ENCODE measurements at regions not wholly inside any gene's neighbourhood (a gene's known extent, or its start where the extent isn't known, plus 50 kb on each side); places are given as distances from the start of the nearest gene placed in this dataset.

DNA sequence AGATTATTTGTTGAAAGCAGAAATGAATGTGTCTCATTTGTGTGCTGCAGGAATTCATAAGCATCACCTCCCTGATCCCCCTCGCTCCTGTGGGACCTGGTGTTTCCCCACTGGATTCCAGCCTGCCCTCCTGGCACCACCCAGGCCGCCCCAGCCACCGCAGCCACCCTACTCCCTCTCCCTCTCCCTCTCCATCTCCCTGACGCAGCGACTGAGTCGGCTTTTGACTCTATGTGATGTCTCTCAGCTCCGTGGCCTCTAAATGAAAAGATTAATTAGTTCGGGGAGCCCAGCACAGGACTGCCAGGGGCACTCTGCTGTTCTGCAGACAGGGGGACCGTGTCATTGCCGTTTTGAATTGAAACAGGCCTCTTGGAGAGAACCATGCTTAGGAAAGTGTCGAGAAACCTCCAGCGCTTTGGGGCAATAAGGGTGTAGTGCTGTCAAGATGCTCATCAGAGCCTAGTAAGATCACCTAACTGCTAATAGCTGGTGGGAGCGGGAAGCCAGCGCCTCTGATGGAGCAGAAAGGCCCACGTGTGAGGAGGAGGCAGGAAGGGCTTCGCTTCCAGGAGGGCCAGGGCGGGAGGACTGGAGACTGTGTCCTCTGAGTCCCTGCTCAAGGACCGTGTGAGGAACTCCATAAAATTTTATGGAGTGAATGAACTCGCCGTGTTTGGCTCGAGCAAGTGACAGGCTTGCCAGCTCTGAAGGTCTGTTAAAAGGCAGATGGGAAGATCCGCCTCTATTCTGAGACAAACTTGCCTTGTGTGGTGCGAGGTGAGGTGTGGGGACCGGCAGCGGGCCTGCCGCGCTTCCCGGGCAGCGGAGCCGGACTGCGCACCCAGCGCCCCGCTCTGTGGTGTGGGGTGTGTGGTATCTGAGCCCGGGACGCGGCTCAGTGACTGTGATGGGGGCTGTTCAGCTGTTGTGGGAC, 157.4 kb upstream of the C14orf180 start:
- Histone ChIP-seq H3K27me3 (ENCODE audit: control insufficient read depth, insufficient read depth, low read length) (peaks cover 14% of the 10 kb centered on the region), H3K36me3 (ENCODE audit: control insufficient read depth, insufficient read depth, low read length) (no peaks in the 10 kb centered on the region), H3K9me3 (replicated peaks; ENCODE audit: control insufficient read depth, low read depth, low read length) (no peaks in the 10 kb centered on the region), H3K4me1 (ENCODE audit: control insufficient read depth, insufficient read depth, low read length) (peaks cover 43% of the 10 kb centered on the region), H3K4me3 (ENCODE audit: low read length) (no peak overlapping the region), H3K27ac (ENCODE audit: low read length) (no peak overlapping the region)
- 36% methylated on average over 24 of the region's 36 CpGs for WGBS (ENCODE audit: insufficient coverage)
- DNase-seq = peak; percentile 74

DNA sequence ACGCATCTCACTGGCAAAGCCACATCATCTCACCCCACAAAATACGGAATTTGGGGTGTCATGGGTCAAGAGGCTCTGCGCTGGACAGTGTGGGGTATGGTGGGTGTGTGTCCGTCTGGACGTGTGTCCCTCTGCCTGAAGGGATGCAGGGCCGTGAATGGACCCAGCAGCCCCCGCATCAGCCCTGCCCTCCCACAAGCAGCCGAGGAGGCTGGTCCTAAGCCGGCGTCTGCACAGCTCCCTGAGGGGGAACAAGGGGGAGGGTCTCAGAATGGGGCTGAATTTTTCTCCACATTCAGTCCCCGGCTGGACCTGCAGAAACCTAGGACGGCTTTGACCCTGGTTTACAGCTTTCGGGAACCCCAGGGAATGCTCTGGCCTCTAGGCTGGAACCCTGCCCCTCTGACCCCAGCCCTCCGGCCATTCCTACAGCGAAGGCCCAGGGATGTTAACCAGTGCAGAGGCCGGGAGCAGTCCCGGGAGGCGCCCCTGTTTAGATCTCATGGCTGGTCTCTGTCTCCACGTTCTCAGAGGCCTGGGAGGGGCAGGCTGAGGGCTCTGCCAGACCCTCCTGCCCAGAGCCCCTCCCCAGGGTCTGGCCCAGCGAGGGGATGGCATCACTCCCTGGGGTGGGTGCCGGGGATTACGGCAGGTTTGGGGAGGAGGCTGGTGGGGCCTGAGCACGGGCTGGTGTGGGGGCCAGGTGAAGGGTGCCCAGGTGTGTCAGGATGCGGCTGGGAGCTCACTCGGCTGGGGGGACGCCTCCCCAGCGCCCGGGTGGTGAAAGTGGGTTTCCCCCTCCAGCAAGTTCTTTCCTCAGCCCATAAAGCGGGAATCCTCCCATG, 156.5 kb upstream of the C14orf180 start:
- Histone ChIP-seq H3K36me3 (ENCODE audit: control insufficient read depth, insufficient read depth, low read length) (no peaks in the 10 kb centered on the region), H3K4me1 (ENCODE audit: control insufficient read depth, insufficient read depth, low read length) (peaks cover 43% of the 10 kb centered on the region)
- 30% methylated on average over 15 of the region's 29 CpGs for WGBS (ENCODE audit: insufficient coverage)

GRCh38 chr14:104423701-104424405, 155.7 kb upstream of the C14orf180 start:
- Histone ChIP-seq H3K4me3 (ENCODE audit: low read length) (no peak overlapping the region), H3K27ac (ENCODE audit: low read length) (no peak overlapping the region), H3K27me3 (ENCODE audit: control insufficient read depth, insufficient read depth, low read length) (peaks cover 17% of the 10 kb centered on the region), H3K9me3 (replicated peaks; ENCODE audit: control insufficient read depth, low read depth, low read length) (no peaks in the 10 kb centered on the region), H3K36me3 (ENCODE audit: control insufficient read depth, insufficient read depth, low read length) (no peaks in the 10 kb centered on the region), H3K4me1 (ENCODE audit: control insufficient read depth, insufficient read depth, low read length) (peaks cover 43% of the 10 kb centered on the region)
- 62% methylated on average over 15 of the region's 17 CpGs for WGBS (ENCODE audit: insufficient coverage)
- DNase-seq = peak; percentile 29

More for the DNA sequence above, 156.5 kb upstream of the C14orf180 start:
- Histone ChIP-seq H3K9me3 (replicated peaks; ENCODE audit: control insufficient read depth, low read depth, low read length) (no peaks in the 10 kb centered on the region), H3K27me3 (ENCODE audit: control insufficient read depth, insufficient read depth, low read length) (peaks cover 14% of the 10 kb centered on the region), H3K27ac (ENCODE audit: low read length) (no peak overlapping the region), H3K4me3 (ENCODE audit: low read length) (no peak overlapping the region)
- no peak for DNase-seq

- peak; percentile 89 for DNase-seq
- Histone ChIP-seq H3K4me3 (ENCODE audit: low read length) (no peak overlapping the region), H3K27me3 (ENCODE audit: control insufficient read depth, insufficient read depth, low read length) (peaks cover 23% of the 10 kb centered on the region), H3K9me3 (replicated peaks; ENCODE audit: control insufficient read depth, low read depth, low read length) (no peaks in the 10 kb centered on the region), H3K4me1 (ENCODE audit: control insufficient read depth, insufficient read depth, low read length) (peaks cover 43% of the 10 kb centered on the region), H3K27ac (ENCODE audit: low read length) (no peak overlapping the region), H3K36me3 (ENCODE audit: control insufficient read depth, insufficient read depth, low read length) (no peaks in the 10 kb centered on the region)
- 21% methylated on average over 20 of the region's 24 CpGs for WGBS (ENCODE audit: insufficient coverage)
These were observed 155.0 kb upstream of the C14orf180 start for GRCh38 chr14:104424406-104425072.

GRCh38 chr14:104425171-104425681, 154.3 kb upstream of the C14orf180 start:
- Histone ChIP-seq H3K4me3 (ENCODE audit: low read length) (no peak overlapping the region), H3K4me1 (ENCODE audit: control insufficient read depth, insufficient read depth, low read length) (peaks cover 43% of the 10 kb centered on the region)

DNA sequence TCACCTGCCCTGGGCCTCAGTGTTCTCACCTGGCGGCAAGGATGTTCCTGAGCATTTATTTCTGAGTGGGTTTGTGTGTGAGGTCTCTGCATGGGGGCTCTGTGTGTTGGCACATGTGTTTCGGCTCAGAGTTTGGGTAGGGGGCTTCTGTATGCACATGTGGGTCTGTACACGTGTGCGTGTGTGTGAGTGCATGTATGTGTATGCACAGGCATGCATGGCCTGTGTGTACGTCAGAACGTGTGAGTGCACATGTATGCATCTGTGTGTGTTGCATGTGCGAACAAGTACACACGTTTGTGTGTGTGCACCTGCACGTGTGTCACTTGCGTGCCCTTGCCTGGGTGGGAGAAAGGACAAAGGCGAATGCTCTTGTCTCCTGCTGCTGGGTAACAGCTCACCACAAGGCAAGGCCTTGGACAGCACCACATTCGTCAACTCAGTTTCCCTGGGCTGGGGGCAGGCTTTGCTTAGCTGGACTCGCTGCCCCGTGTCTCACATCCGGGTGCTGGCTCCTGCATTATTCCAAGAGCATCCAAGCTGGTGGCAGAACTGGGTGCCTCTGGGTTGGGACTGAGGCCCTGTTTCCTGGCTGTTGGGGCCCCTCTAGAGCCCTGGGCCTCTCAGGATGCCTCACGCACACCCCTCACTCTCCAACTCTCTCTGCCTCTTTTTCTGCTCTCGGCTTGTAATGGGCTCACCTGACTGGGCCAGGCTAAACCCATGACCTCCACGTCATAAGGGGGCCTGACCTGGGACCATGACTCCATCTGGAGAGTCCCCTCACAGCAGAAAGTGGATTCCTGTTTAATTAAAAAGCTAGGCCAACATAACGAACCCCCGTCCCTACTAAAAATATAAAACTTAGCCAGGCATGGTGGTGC, 153.6 kb upstream of the C14orf180 start:
- Histone ChIP-seq H3K36me3 (ENCODE audit: control insufficient read depth, insufficient read depth, low read length) (no peaks in the 10 kb centered on the region), H3K27ac (ENCODE audit: low read length) (no peak overlapping the region), H3K9me3 (replicated peaks; ENCODE audit: control insufficient read depth, low read depth, low read length) (no peaks in the 10 kb centered on the region), H3K4me1 (ENCODE audit: control insufficient read depth, insufficient read depth, low read length) (peaks cover 43% of the 10 kb centered on the region), H3K27me3 (ENCODE audit: control insufficient read depth, insufficient read depth, low read length) (peaks cover 23% of the 10 kb centered on the region), H3K4me3 (ENCODE audit: low read length) (no peak overlapping the region)
- DNase-seq = no peak
- 84% methylated on average over 15 of the region's 20 CpGs for WGBS (ENCODE audit: insufficient coverage)

More at GRCh38 chr14:104425171-104425681, 154.3 kb upstream of the C14orf180 start:
- H3K36me3 ChIP-seq (ENCODE audit: control insufficient read depth, insufficient read depth, low read length) = no peaks in the 10 kb centered on the region
- no peak overlapping the region for H3K27ac ChIP-seq (ENCODE audit: low read length)
- H3K9me3 ChIP-seq (replicated peaks; ENCODE audit: control insufficient read depth, low read depth, low read length) = no peaks in the 10 kb centered on the region
- peaks cover 23% of the 10 kb centered on the region for H3K27me3 ChIP-seq (ENCODE audit: control insufficient read depth, insufficient read depth, low read length)
- DNase-seq = no peak
- 84% methylated on average over 12 of the region's 16 CpGs for WGBS (ENCODE audit: insufficient coverage)

DNA sequence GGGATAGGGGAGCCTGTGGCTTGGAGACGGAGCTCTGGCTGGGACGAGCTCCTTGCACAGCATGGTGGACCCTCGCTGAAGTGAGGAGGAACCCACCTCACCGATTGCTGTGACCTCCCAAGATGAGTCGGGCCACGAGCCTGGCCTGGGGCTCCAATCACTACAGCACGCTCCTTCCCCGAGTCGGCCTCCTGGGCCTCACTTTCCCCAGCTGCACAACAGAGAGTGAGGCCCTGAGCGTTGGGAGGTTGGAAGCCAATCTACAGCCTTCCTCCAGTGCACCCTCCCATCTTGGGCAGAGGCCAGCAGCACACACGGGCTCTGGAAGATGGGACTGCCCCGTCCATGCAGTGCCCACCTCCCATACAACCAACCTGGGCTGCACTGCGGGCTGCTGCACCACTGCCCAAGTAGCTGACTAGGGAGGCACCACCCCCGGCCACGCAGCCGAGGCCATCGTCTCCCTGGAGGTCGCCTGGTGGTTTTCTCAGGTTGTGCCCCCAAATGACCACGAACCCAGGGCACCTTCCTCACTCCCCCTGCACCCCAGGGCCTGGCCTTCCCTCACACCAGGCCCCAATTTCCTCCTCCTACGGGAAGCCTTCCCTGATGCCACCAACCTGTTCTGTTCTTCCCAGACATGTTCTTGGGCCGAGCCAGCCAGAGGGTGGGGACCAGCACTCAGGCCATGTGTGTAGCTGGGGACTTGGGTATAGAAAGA, 152.3 kb upstream of the C14orf180 start:
- DNase-seq = no peak
- H3K4me1 ChIP-seq (ENCODE audit: control insufficient read depth, insufficient read depth, low read length) = peaks cover 38% of the 10 kb centered on the region
- no peaks in the 10 kb centered on the region for H3K9me3 ChIP-seq (replicated peaks; ENCODE audit: control insufficient read depth, low read depth, low read length)
- peaks cover 16% of the 10 kb centered on the region for H3K27me3 ChIP-seq (ENCODE audit: control insufficient read depth, insufficient read depth, low read length)
- 52% methylated on average over 19 of the region's 21 CpGs for WGBS (ENCODE audit: insufficient coverage)
- H3K36me3 ChIP-seq (ENCODE audit: control insufficient read depth, insufficient read depth, low read length) = no peaks in the 10 kb centered on the region
- H3K27ac ChIP-seq (ENCODE audit: low read length) = no peak overlapping the region
- H3K4me3 ChIP-seq (ENCODE audit: low read length) = no peak overlapping the region

DNA sequence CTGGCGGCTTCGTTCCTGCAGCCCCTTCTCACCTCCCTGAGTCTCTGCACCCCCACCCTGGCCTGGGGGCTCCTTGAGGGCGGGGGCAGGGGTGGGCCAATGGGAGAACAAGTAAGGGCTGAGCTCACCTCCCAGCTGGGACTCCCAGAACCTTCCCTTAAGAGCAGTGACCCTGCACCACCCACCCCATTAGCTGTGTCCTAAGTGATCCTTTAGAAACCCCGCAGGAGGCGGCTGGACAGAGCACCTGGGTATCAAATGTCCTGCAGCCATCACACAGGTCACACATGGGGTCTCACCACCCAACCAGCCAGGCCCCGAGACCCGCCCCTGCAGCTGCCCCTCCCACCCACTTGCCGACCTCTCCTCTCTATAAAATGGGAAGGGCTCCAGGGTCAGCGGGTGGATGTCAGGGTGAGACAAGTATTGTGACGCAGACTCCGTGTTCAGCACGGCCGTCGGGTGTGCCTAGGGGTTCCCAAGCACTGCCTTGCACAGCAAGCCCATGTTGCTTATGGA, 151.2 kb upstream of the C14orf180 start:
- peaks cover 11% of the 10 kb centered on the region for H3K27me3 ChIP-seq (ENCODE audit: control insufficient read depth, insufficient read depth, low read length)
- H3K4me1 ChIP-seq (ENCODE audit: control insufficient read depth, insufficient read depth, low read length) = peaks cover 27% of the 10 kb centered on the region
- no peaks in the 10 kb centered on the region for H3K9me3 ChIP-seq (replicated peaks; ENCODE audit: control insufficient read depth, low read depth, low read length)
- no peaks in the 10 kb centered on the region for H3K36me3 ChIP-seq (ENCODE audit: control insufficient read depth, insufficient read depth, low read length)
- H3K27ac ChIP-seq (ENCODE audit: low read length) = no peak overlapping the region
- no peak for DNase-seq
- H3K4me3 ChIP-seq (ENCODE audit: low read length) = no peak overlapping the region
- WGBS (ENCODE audit: insufficient coverage) = 29% methylated on average over 11 of the region's 14 CpGs

Measured in muscle of leg (tissue), 3 donors.